HG03108 (cell line): ENCODE measurements at regions not wholly inside any gene's neighbourhood (a gene's known extent, or its start where the extent isn't known, plus 50 kb on each side); places are given as distances from the start of the nearest gene placed in this dataset.
"Not testable (repeated sequence)": the region's sequence is repeated elsewhere in the genome, so short reads cannot be mapped to it uniquely, and the experiment has no call there.

Experiments used
- ATAC-seq: cut with Tn5 transposase; IDR thresholded peaks from one replicate; pipeline ENCODE4 v1.9.1; 2021; ENCODE audit warnings: moderate library complexity; ENCODE audit not compliant: unreplicated experiment

GRCh38 chr10:30534465-30535144, 94.9 kb downstream of the LYZL2 start:
- ATAC-seq = no peak

GRCh38 chr10:30531751-30532530, 97.6 kb downstream of the LYZL2 start:
- no peak for ATAC-seq

DNA sequence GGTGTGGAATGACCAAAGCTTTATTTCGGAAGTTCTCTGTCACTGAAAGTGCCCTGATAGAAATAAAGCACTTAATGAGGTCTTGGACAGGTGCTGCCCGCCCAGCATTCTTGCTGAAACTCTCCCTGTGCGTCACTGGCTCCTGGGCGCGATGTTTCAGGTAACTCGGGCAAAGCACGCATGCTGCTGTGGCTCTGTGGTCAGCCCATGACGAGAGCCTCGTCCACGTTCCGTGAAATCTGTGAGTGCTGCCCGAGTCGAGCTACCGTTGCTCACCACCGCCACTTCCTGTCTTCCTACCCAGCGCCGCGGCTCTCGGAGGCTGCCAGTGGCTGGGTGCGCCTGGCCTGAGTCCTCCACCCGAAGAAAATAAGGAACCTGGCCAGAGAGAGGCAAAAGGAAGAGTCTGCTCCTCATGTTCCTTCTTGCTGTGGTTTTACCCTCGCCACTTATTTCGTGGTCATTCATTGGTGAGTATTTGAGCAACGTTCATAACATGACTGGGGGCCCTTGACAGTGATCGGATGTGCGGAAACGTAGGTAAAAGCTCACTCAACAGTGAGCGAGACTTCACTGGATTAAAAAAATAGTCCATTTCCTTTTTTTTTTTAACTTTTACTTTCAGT, 95.5 kb downstream of the MAP3K8 start:
- ATAC-seq = peak; percentile 78

GRCh38 chr10:30528429-30528786, 94.4 kb downstream of the MAP3K8 start:
- no peak for ATAC-seq

- ATAC-seq = no peak
Observed at GRCh38 chr10:30527623-30528428, 93.8 kb downstream of the MAP3K8 start.

DNA sequence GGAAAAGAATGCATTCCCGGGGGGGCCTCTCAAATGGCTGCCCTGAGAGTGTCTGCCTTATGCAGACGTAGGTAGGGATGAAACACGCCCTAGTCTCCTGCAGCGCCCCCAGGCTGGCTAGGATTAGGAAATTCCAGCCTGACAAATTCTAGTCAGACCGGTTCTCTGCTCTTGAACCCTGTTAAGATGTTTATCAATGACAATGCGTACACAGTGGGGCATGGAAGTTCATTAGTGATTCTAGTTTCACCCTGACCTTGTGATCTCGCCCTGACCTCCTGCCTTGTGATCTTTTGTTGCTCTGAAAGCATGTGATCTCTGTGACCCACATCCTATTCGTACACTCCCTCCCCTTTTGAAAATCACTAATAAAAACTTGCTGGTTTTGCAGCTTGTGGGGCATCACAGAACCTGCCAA, 88.7 kb downstream of the MAP3K8 start:
- ATAC-seq = not testable (repeated sequence)

DNA sequence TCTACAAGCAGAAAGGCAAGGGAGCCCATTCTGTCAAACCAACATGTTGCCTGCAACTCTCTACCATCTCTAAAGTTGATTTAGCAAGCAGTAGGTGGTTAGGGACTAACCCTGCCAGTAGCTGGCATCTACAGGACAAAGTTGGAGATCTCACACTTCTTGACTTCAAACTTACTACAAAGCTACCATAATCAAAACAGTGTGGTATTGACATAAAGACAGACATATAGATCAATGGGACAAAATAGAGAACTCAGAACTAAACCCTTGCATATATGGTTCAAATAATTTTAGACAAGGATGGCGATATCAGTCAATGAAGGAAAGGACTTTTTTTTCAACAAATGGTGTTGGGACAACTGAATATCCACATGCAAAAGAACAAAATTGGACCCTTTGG, 84.9 kb downstream of the MAP3K8 start:
- ATAC-seq = no peak
